Activated CD4-positive, alpha-beta T cell treated with anti-CD3 and anti-CD28 coated beads, Interleukin-2, amount 10 ng/mL, durations not matched to agents 7 days and 5 days (primary cell): ENCODE measurements at regions not wholly inside any gene's neighbourhood (a gene's known extent, or its start where the extent isn't known, plus 50 kb on each side); places are given as distances from the start of the nearest gene placed in this dataset.

Source experiments
- CTCF ChIA-PET: fragments of 350-600 bp; sonication (Branson Sonifier 250); formaldehyde crosslinking; loops from one replicate; lab custom pipeline; 2021; ENCODE audit warnings: antibody characterized with exemption; lab: Charles Lee
- POLR2A ChIA-PET: fragments of 350-600 bp; sonication (Branson Sonifier 250); formaldehyde crosslinking; loops from one replicate; lab custom pipeline; 2021; ENCODE audit warnings: antibody characterized with exemption; lab: Charles Lee
- DNase-seq: peaks from one replicate; pipeline ENCODE4 v3.0.0-alpha.2; 2020
- H3K27ac Mint-ChIP-seq: one replicate; pipeline ENCODE4 v1.8.0; 2021; ENCODE audit warnings: mild to moderate bottlenecking, moderate library complexity, mixed read lengths
- H3K27me3 Mint-ChIP-seq: one replicate; pipeline ENCODE4 v1.8.0; 2021; ENCODE audit warnings: mixed read lengths
- H3K36me3 Mint-ChIP-seq: one replicate; pipeline ENCODE4 v1.8.0; 2021; ENCODE audit warnings: low read depth, mixed read lengths
- H3K4me1 Mint-ChIP-seq: one replicate; pipeline ENCODE4 v1.8.0; 2021; ENCODE audit warnings: mixed read lengths
- H3K4me3 Mint-ChIP-seq: one replicate; pipeline ENCODE4 v1.8.0; 2021; ENCODE audit warnings: mild to moderate bottlenecking, moderate library complexity, mixed read lengths
- H3K9me3 Mint-ChIP-seq: one replicate; pipeline ENCODE4 v1.8.0; 2021; ENCODE audit warnings: mixed read lengths

- ChIA-PET CTCF (no interaction called here), POLR2A (no interaction called here)
- Mint-ChIP-seq H3K36me3 (peaks cover 1% of the 10 kb centered on the region), H3K9me3 (peaks cover 2% of the 10 kb centered on the region), H3K4me1 (peaks cover 10% of the 10 kb centered on the region), H3K27me3 (no peaks in the 10 kb centered on the region), H3K27ac (no peak overlapping the region), H3K4me3 (no peak overlapping the region)
- DNase-seq: no peak
Measured at GRCh38 chr10:31151301-31151700, 119.6 kb upstream of the ZNF438 start.

- CTCF ChIA-PET: interaction anchor here (1.0 to 1.3 kb wide), 2 partner anchors 9 to 515 kb away, joined by 3 read pairs; no protein-coding TSS in a partner anchor
- Mint-ChIP-seq H3K36me3 (peaks cover 1% of the 10 kb centered on the region), H3K27me3 (no peaks in the 10 kb centered on the region), H3K4me1 (no peaks in the 10 kb centered on the region), H3K27ac (no peak overlapping the region), H3K4me3 (no peak overlapping the region), H3K9me3 (peaks cover 2% of the 10 kb centered on the region)
- POLR2A ChIA-PET: interaction anchor here (0.6 kb wide), 1 partner anchor 97 kb away, joined by 5 read pairs; no protein-coding TSS in a partner anchor
- no peak for DNase-seq
Measured at GRCh38 chr10:31152421-31153135, 120.9 kb upstream of the ZNF438 start.

GRCh38 chr10:31153161-31153560 lies 121.5 kb upstream of the ZNF438 start:
- H3K4me3 Mint-ChIP-seq: no peak overlapping the region
- H3K27ac Mint-ChIP-seq: no peak overlapping the region
- no peaks in the 10 kb centered on the region for H3K27me3 Mint-ChIP-seq
- no peak for DNase-seq
- H3K36me3 Mint-ChIP-seq: peaks cover 1% of the 10 kb centered on the region
- H3K4me1 Mint-ChIP-seq: no peaks in the 10 kb centered on the region
- ChIA-PET CTCF (interaction anchor here (0.8 to 1.3 kb wide), 2 partner anchors 390 to 516 kb away, joined by 3 read pairs; no protein-coding TSS in a partner anchor), POLR2A (no interaction called here)
- peaks cover 2% of the 10 kb centered on the region for H3K9me3 Mint-ChIP-seq

GRCh38 chr10:31153692-31154091 lies 122.0 kb upstream of the ZNF438 start:
- Mint-ChIP-seq H3K4me3 (no peak overlapping the region), H3K4me1 (no peaks in the 10 kb centered on the region), H3K36me3 (peaks cover 1% of the 10 kb centered on the region), H3K9me3 (peaks cover 2% of the 10 kb centered on the region), H3K27me3 (no peaks in the 10 kb centered on the region), H3K27ac (no peak overlapping the region)
- ChIA-PET POLR2A (no interaction called here), CTCF (interaction anchor here (0.8 to 1.3 kb wide), 2 partner anchors 391 to 517 kb away, joined by 3 read pairs; no protein-coding TSS in a partner anchor)
- DNase-seq: no peak

- Mint-ChIP-seq H3K4me3 (no peak overlapping the region), H3K27me3 (no peaks in the 10 kb centered on the region), H3K9me3 (peaks cover 2% of the 10 kb centered on the region), H3K36me3 (peaks cover 1% of the 10 kb centered on the region), H3K4me1 (no peaks in the 10 kb centered on the region), H3K27ac (no peak overlapping the region)
- CTCF ChIA-PET: no interaction called here
- POLR2A ChIA-PET: no interaction called here
- no peak for DNase-seq
Measured at GRCh38 chr10:31154996-31155395, 123.3 kb upstream of the ZNF438 start.

- Mint-ChIP-seq H3K4me1 (no peaks in the 10 kb centered on the region), H3K27ac (no peak overlapping the region), H3K27me3 (peaks cover 8% of the 10 kb centered on the region), H3K4me3 (no peak overlapping the region), H3K9me3 (peaks cover 2% of the 10 kb centered on the region), H3K36me3 (peaks cover 1% of the 10 kb centered on the region)
- POLR2A ChIA-PET: no interaction called here
- CTCF ChIA-PET: interaction anchor here (0.5 to 0.6 kb wide), 2 partner anchors 575 to 973 kb away, joined by 3 to 6 read pairs; no protein-coding TSS in a partner anchor
- no peak for DNase-seq
Measured at GRCh38 chr10:31157123-31158010, 125.7 kb upstream of the ZNF438 start.

GRCh38 chr10:31158011-31158658 lies 126.5 kb upstream of the ZNF438 start:
- no peak for DNase-seq
- no peak overlapping the region for H3K4me3 Mint-ChIP-seq
- H3K27me3 Mint-ChIP-seq: peaks cover 8% of the 10 kb centered on the region
- H3K36me3 Mint-ChIP-seq: peaks cover 1% of the 10 kb centered on the region
- ChIA-PET POLR2A (no interaction called here), CTCF (interaction anchor here (0.6 kb wide), 1 partner anchor 576 kb away, joined by 6 read pairs; no protein-coding TSS in a partner anchor)
- H3K27ac Mint-ChIP-seq: no peak overlapping the region
- no peaks in the 10 kb centered on the region for H3K4me1 Mint-ChIP-seq
- H3K9me3 Mint-ChIP-seq: peaks cover 2% of the 10 kb centered on the region

- H3K4me3 Mint-ChIP-seq: no peak overlapping the region
- CTCF ChIA-PET: interaction anchor here (0.6 to 1.1 kb wide), 2 partner anchors 13 to 405 kb away, joined by 3 read pairs; no protein-coding TSS in a partner anchor
- no peak for DNase-seq
Measured at GRCh38 chr10:31166606-31167005, 134.9 kb upstream of the ZNF438 start.

GRCh38 chr10:31170636-31171035 lies 139.0 kb upstream of the ZNF438 start:
- no peaks in the 10 kb centered on the region for H3K4me1 Mint-ChIP-seq
- peaks cover 21% of the 10 kb centered on the region for H3K9me3 Mint-ChIP-seq
- POLR2A ChIA-PET: no interaction called here
- H3K27ac Mint-ChIP-seq: no peak overlapping the region
- CTCF ChIA-PET: no interaction called here
- H3K4me3 Mint-ChIP-seq: no peak overlapping the region
- peaks cover 10% of the 10 kb centered on the region for H3K27me3 Mint-ChIP-seq
- no peak for DNase-seq
- peaks cover 4% of the 10 kb centered on the region for H3K36me3 Mint-ChIP-seq

More at GRCh38 chr10:31166606-31167005, 134.9 kb upstream of the ZNF438 start:
- POLR2A ChIA-PET: no interaction called here
- Mint-ChIP-seq H3K27ac (no peak overlapping the region), H3K4me1 (no peaks in the 10 kb centered on the region), H3K27me3 (peaks cover 4% of the 10 kb centered on the region), H3K9me3 (peaks cover 2% of the 10 kb centered on the region), H3K36me3 (no peaks in the 10 kb centered on the region)

GRCh38 chr10:31171402-31172083 lies 139.9 kb upstream of the ZNF438 start:
- peaks cover 4% of the 10 kb centered on the region for H3K36me3 Mint-ChIP-seq
- ChIA-PET POLR2A (no interaction called here), CTCF (no interaction called here)
- H3K27me3 Mint-ChIP-seq: peaks cover 10% of the 10 kb centered on the region
- DNase-seq: no peak
- H3K27ac Mint-ChIP-seq: no peak overlapping the region
- peaks cover 27% of the 10 kb centered on the region for H3K9me3 Mint-ChIP-seq
- no peaks in the 10 kb centered on the region for H3K4me1 Mint-ChIP-seq
- H3K4me3 Mint-ChIP-seq: no peak overlapping the region

- H3K4me1 Mint-ChIP-seq: no peaks in the 10 kb centered on the region
- DNase-seq: no peak
- ChIA-PET POLR2A (no interaction called here), CTCF (no interaction called here)
- peaks cover 27% of the 10 kb centered on the region for H3K9me3 Mint-ChIP-seq
- no peak overlapping the region for H3K27ac Mint-ChIP-seq
- no peak overlapping the region for H3K4me3 Mint-ChIP-seq
- peaks cover 4% of the 10 kb centered on the region for H3K36me3 Mint-ChIP-seq
- peaks cover 10% of the 10 kb centered on the region for H3K27me3 Mint-ChIP-seq
Measured at GRCh38 chr10:31172925-31173324, 141.3 kb upstream of the ZNF438 start.

- peaks cover 4% of the 10 kb centered on the region for H3K36me3 Mint-ChIP-seq
- CTCF ChIA-PET: no interaction called here
- no peaks in the 10 kb centered on the region for H3K4me1 Mint-ChIP-seq
Measured at GRCh38 chr10:31173752-31174151, 142.1 kb upstream of the ZNF438 start.

More at GRCh38 chr10:31173752-31174151, 142.1 kb upstream of the ZNF438 start:
- Mint-ChIP-seq H3K4me3 (no peak overlapping the region), H3K27me3 (peaks cover 10% of the 10 kb centered on the region), H3K9me3 (peaks cover 27% of the 10 kb centered on the region), H3K27ac (no peak overlapping the region)
- POLR2A ChIA-PET: no interaction called here
- no peak for DNase-seq
